ENCODE measurements at regions not wholly inside any gene's neighbourhood (a gene's known extent, or its start where the extent isn't known, plus 50 kb on each side); places are given as distances from the start of the nearest gene placed in this dataset.

DNA sequence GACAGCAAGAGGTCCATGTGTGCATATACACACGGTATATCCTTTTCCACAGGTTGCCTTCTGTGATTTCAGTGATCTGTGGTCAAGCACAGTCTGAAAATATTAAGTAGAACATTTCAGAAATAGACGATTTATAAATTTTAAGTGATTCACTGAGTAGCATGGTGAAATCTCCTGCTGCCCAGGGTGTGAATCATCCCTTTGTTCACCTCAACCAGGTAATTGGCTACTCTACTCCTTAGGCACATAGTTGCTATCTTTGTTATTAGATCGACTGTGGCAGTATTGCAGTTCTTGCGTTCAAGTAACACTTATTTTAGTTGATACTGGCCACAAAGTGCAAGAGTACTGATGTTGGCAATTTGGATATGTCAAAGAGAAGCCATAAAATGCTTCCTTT, 1421.7 kb downstream of the GRIK2 start:
- TF ChIP-seq, protein P1, sequence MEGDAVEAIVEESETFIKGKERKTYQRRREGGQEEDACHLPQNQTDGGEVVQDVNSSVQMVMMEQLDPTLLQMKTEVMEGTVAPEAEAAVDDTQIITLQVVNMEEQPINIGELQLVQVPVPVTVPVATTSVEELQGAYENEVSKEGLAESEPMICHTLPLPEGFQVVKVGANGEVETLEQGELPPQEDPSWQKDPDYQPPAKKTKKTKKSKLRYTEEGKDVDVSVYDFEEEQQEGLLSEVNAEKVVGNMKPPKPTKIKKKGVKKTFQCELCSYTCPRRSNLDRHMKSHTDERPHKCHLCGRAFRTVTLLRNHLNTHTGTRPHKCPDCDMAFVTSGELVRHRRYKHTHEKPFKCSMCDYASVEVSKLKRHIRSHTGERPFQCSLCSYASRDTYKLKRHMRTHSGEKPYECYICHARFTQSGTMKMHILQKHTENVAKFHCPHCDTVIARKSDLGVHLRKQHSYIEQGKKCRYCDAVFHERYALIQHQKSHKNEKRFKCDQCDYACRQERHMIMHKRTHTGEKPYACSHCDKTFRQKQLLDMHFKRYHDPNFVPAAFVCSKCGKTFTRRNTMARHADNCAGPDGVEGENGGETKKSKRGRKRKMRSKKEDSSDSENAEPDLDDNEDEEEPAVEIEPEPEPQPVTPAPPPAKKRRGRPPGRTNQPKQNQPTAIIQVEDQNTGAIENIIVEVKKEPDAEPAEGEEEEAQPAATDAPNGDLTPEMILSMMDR (IDR thresholded peaks at IDR 0.05): no peak
- TF ChIP-seq ZFX (IDR thresholded peaks at IDR 0.05; ENCODE audit: borderline replicate concordance): no peak

Measured in 22Rv1 (cell line).